Ovary (tissue), 7 donors: ENCODE measurements at regions not wholly inside any gene's neighbourhood (a gene's known extent, or its start where the extent isn't known, plus 50 kb on each side); places are given as distances from the start of the nearest gene placed in this dataset.

Experiments used
- DNase-seq, 5 donors: peaks; one replicate each; pipeline ENCODE4 v3.0.0-alpha.2; 2019 to 2020
- H3K27ac ChIP-seq, 2 donors: fragments of 200-600 bp; one replicate each; pipeline versions ENCODE4 v1.5.1 to v1.8.0; 2019 to 2022
- H3K27me3 ChIP-seq: fragments of 200-600 bp; one replicate; pipeline ENCODE4 v1.8.0; 2022
- H3K36me3 ChIP-seq: fragments of 200-600 bp; sonication (generic); one replicate; pipeline ENCODE4 v1.5.1; 2019
- H3K4me1 ChIP-seq: one replicate; pipeline ENCODE4 v1.8.1; 2013; ENCODE audit warnings: mild to moderate bottlenecking, moderate library complexity; ENCODE audit not compliant: insufficient read depth
- H3K4me3 ChIP-seq: fragments of 200-600 bp; sonication (generic); one replicate; pipeline ENCODE4 v1.5.1; 2017
- H3K9me3 ChIP-seq, 2 donors: fragments of 200-600 bp in 1 of 2; sonication (generic) in 1 of 2; one replicate each; pipeline versions ENCODE4 v1.5.1 to v1.8.1; 2013 to 2019; ENCODE audit warnings: mild to moderate bottlenecking in 1 of 2, moderate library complexity in 1 of 2
- EP300 ChIP-seq: sonication (generic); formaldehyde crosslinking; IDR thresholded peaks from one replicate; pipeline ENCODE4 v1.6.1; 2017; ENCODE audit warnings: antibody characterized with exemption
- POLR2A ChIP-seq: fragments of 450-650 bp; IDR thresholded peaks from one replicate; pipeline ENCODE4 v1.6.1; 2017; ENCODE audit warnings: antibody characterized with exemption, mild to moderate bottlenecking, moderate library complexity
- WGBS, 3 donors: extraction: QIAGEN DNeasy Blood & Tissue Kit in 1 of 3; methylation state at CpG; one replicate each; pipeline versions ENCODE4 v1.1.5 to v1.1.7; 2013 to 2017; 5-methylcytosine and 5-hydroxymethylcytosine counted together
- intact Hi-C, 4 donors: fragments of 100-400 bp; cut with DNase I; formaldehyde crosslinking; loops; one replicate each; pipeline versions ENCODE4 v1.11.0 to v1.15.1; 2022 to 2023
- TF ChIP-seq, protein P1 (sequence below), 3 donors: fragments of 450-650 bp in 2 of 3; fragments of 200-600 bp in 1 of 3; IDR thresholded peaks; one replicate each; pipeline versions ENCODE4 v1.5.1 to v1.8.0; 2016 to 2022; ENCODE audit warnings: antibody characterized with exemption in 3 of 3, mild to moderate bottlenecking in 1 of 3
- donor health status: DM: no; HTN: no; CAD: no; lungs with moderate emphysema.
- donor health status: DM: no; HTN: no; CAD: no.
- donor health status: Bipolar disorder and iron deficiency.
- donor health status: DM: no; HTN: no; CAD: no.
- donor health status: DM: yes; HTN: yes; CAD: no.

DNA sequence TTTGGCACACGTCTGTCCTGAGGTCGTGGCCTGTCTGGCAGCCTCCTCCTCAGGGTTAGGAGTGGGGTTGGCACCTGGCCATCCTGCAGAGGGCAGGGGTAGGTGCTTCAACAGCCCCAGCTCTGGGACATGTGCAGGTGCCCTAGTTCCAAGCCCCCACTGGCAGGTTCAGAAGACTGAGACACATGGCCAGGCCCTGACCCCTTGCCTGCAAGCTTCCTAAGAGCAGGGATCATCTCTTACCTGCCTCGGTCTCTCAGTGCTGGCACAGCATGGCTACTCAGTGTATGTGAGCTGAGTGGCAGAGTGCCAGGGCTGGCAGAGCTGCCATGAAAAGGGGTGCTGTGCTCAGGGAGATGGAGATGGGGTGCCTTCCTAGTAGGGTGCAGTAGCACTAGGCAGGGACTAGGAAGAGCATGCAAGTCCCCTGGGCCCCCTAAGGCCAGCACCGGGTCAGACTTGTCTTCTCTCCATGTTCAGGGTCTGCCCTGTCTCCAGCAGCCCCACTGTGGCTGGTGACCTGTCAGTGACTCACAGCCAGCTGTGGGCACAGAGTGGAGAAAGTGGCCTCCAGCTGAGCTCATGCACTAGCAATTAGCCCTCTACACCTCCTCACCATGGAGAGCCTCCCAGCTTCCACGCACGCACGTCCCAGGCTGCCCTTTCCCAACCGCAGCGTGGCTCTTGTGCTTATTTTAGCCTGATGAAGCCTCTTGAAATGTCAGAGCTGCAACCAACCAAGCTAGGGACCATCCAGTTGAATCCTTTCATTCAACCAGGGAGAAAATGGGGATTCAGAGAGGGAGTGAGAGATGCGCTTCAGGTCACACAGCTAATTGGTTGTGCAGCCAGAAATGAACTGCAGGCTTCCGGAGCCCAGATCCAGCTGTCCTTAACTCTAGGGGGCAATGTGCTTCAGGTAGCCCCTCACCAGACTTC is 116.6 kb downstream of the MRPL14 start:
- TF ChIP-seq EP300 (no peak), POLR2A (no peak)
- TF ChIP-seq, protein P1, sequence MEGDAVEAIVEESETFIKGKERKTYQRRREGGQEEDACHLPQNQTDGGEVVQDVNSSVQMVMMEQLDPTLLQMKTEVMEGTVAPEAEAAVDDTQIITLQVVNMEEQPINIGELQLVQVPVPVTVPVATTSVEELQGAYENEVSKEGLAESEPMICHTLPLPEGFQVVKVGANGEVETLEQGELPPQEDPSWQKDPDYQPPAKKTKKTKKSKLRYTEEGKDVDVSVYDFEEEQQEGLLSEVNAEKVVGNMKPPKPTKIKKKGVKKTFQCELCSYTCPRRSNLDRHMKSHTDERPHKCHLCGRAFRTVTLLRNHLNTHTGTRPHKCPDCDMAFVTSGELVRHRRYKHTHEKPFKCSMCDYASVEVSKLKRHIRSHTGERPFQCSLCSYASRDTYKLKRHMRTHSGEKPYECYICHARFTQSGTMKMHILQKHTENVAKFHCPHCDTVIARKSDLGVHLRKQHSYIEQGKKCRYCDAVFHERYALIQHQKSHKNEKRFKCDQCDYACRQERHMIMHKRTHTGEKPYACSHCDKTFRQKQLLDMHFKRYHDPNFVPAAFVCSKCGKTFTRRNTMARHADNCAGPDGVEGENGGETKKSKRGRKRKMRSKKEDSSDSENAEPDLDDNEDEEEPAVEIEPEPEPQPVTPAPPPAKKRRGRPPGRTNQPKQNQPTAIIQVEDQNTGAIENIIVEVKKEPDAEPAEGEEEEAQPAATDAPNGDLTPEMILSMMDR (IDR thresholded peaks at IDR 0.05) = no peak
- 83 to 90% (median 84%) methylated on average over 11 of the region's 11 CpGs for WGBS, 3 donors

GRCh38 chr6:44009425-44010321 is 117.6 kb downstream of the MRPL14 start:
- H3K27me3 ChIP-seq = no peaks in the 10 kb centered on the region
- 64 to 68% (median 64%) methylated on average over 11 of the region's 11 CpGs for WGBS, 3 donors
- no peaks in the 10 kb centered on the region for H3K36me3 ChIP-seq
- H3K4me3 ChIP-seq = no peak overlapping the region
- TF ChIP-seq POLR2A (no peak), EP300 (no peak)
- TF ChIP-seq, protein P1 (IDR thresholded peaks at IDR 0.05) = no peak
- intact Hi-C loops = no loop called here
- H3K27ac ChIP-seq = no peak overlapping the region
- H3K9me3 ChIP-seq = no peaks in the 10 kb centered on the region
- H3K4me1 ChIP-seq = no peaks in the 10 kb centered on the region
- no peak for DNase-seq

More for the DNA sequence above, 116.6 kb downstream of the MRPL14 start:
- Histone ChIP-seq H3K4me1 (no peaks in the 10 kb centered on the region), H3K9me3 (no peaks in the 10 kb centered on the region), H3K27me3 (no peaks in the 10 kb centered on the region), H3K27ac (no peak overlapping the region), H3K36me3 (no peaks in the 10 kb centered on the region), H3K4me3 (no peak overlapping the region)
- intact Hi-C loops = no loop called here
- DNase-seq = no peak

DNA sequence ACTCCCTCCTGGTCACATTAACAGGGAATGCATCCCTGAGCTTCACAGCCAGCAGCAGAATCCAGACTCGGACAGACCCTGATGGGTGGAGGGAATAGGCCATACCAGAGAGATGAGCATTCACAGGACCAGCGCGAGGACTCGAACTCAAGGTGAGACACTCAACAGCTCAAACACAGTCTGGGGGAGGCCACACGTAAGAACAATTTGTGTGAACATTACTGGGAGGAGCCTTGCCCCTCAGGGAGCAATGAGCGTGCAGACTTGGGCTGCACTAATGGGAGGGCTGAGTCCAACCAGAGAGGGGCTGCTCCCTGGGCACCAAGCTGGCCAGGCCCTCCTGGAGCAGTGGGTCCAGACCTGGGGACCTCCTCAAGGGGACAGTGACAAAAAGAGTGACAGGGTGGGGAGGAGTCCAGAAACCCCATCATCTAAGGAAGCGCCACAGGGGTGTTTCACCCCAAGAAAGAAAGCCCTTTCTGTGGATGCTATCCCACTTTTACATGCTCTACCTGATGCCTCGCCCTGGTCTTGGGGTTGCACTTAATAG is 118.4 kb downstream of the MRPL14 start:
- intact Hi-C loops = no loop called here
- TF ChIP-seq, protein P1 (IDR thresholded peaks at IDR 0.05) = no peak
- TF ChIP-seq EP300 (no peak), POLR2A (no peak)
- Histone ChIP-seq H3K9me3 (no peaks in the 10 kb centered on the region), H3K36me3 (no peaks in the 10 kb centered on the region), H3K4me3 (no peak overlapping the region), H3K4me1 (no peaks in the 10 kb centered on the region), H3K27ac (no peak overlapping the region), H3K27me3 (no peaks in the 10 kb centered on the region)
- 92 to 98% (median 93%) methylated on average over 8 of the region's 8 CpGs for WGBS, 3 donors
- no peak for DNase-seq
